Ishikawa (cell line): ENCODE measurements at regions not wholly inside any gene's neighbourhood (a gene's known extent, or its start where the extent isn't known, plus 50 kb on each side); places are given as distances from the start of the nearest gene placed in this dataset.

ENCODE experiments used
- EP300 ChIP-seq: IDR thresholded peaks from 2 replicates; pipeline ENCODE4 v1.6.1; 2012; ENCODE audit warnings: borderline replicate concordance
- TF ChIP-seq, protein P1 (sequence below): IDR thresholded peaks from 2 replicates; pipeline ENCODE4 v1.6.1; 2012; ENCODE audit warnings: low read depth, mild to moderate bottlenecking

DNA sequence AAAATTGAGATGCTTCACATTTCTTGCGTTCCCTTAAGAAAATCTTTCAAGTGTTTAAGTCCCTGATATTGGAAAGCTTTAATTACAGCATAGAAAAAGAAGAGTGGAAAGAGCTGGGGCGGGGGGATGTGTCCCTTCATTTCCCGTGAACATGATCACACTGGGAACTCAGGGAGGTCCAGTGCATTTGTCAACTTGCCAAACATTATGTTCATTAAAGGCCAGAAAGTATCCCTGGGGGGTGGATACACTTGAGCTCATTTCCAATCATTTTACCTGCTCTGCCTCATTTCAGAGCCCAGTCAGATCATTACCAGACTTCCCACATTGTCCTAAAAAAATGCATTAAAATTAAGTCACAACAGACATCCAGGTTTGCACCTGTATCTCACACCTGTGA is 123.6 kb upstream of the KCNJ15 start:
- TF ChIP-seq EP300, result no peak
- TF ChIP-seq, protein P1, sequence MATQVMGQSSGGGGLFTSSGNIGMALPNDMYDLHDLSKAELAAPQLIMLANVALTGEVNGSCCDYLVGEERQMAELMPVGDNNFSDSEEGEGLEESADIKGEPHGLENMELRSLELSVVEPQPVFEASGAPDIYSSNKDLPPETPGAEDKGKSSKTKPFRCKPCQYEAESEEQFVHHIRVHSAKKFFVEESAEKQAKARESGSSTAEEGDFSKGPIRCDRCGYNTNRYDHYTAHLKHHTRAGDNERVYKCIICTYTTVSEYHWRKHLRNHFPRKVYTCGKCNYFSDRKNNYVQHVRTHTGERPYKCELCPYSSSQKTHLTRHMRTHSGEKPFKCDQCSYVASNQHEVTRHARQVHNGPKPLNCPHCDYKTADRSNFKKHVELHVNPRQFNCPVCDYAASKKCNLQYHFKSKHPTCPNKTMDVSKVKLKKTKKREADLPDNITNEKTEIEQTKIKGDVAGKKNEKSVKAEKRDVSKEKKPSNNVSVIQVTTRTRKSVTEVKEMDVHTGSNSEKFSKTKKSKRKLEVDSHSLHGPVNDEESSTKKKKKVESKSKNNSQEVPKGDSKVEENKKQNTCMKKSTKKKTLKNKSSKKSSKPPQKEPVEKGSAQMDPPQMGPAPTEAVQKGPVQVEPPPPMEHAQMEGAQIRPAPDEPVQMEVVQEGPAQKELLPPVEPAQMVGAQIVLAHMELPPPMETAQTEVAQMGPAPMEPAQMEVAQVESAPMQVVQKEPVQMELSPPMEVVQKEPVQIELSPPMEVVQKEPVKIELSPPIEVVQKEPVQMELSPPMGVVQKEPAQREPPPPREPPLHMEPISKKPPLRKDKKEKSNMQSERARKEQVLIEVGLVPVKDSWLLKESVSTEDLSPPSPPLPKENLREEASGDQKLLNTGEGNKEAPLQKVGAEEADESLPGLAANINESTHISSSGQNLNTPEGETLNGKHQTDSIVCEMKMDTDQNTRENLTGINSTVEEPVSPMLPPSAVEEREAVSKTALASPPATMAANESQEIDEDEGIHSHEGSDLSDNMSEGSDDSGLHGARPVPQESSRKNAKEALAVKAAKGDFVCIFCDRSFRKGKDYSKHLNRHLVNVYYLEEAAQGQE, result no peak
